Head of caudate nucleus (tissue), 42 donors: ENCODE measurements at regions not wholly inside any gene's neighbourhood (a gene's known extent, or its start where the extent isn't known, plus 50 kb on each side); places are given as distances from the start of the nearest gene placed in this dataset.

Experiments used
- DNase-seq, 42 donors: peaks; one replicate each; pipeline versions ENCODE4 v3.0.0 to v3.0.0-alpha.2; 2020 to 2021; ENCODE audit warnings: mixed read lengths in 7 of 42
- intact Hi-C: fragments of 100-400 bp; cut with DNase I; formaldehyde crosslinking; loops from one replicate; pipeline ENCODE4 v1.15.0; 2022

GRCh38 chr9:22374051-22374450, 72.6 kb upstream of the DMRTA1 start:
- intact Hi-C loops: no loop called here
- DNase-seq: no peak

GRCh38 chr9:22379272-22379671, 67.4 kb upstream of the DMRTA1 start:
- DNase-seq: no peak
- intact Hi-C loops: no loop called here

- DNase-seq: no peak
- intact Hi-C loops: no loop called here
Observed at GRCh38 chr9:22381170-22381569, 65.5 kb upstream of the DMRTA1 start.

- DNase-seq: no peak
- intact Hi-C loops: no loop called here
Observed at GRCh38 chr9:22382331-22382730, 64.3 kb upstream of the DMRTA1 start.

GRCh38 chr9:22383718-22384117, 62.9 kb upstream of the DMRTA1 start:
- no peak for DNase-seq
- intact Hi-C loops: no loop called here

GRCh38 chr9:22389271-22389670, 57.4 kb upstream of the DMRTA1 start:
- no peak for DNase-seq
- intact Hi-C loops: no loop called here

GRCh38 chr9:22392523-22392922, 54.1 kb upstream of the DMRTA1 start:
- intact Hi-C loops: no loop called here
- no peak for DNase-seq

GRCh38 chr9:22395687-22396141, 50.9 kb upstream of the DMRTA1 start:
- DNase-seq: no peak
- intact Hi-C loops: no loop called here
